Panc1 (cell line): ENCODE measurements at regions not wholly inside any gene's neighbourhood (a gene's known extent, or its start where the extent isn't known, plus 50 kb on each side); places are given as distances from the start of the nearest gene placed in this dataset.

ENCODE experiments used
- CTCF ChIP-seq: fragments of 450-650 bp; IDR thresholded peaks from 2 replicates; pipeline ENCODE4 v1.5.1; 2017; ENCODE audit warnings: mild to moderate bottlenecking
- POLR2AphosphoS5 ChIP-seq: IDR thresholded peaks from 2 replicates; pipeline ENCODE4 v1.6.1; 2012; ENCODE audit warnings: mild to moderate bottlenecking, low read depth, low read length, moderate library complexity
- REST ChIP-seq, 2 experiments: IDR thresholded peaks; 2 replicates each; pipeline ENCODE4 v1.6.1; 2011 to 2012; ENCODE audit warnings: low read depth in 2 of 2, control low read depth in 1 of 2, low read length in 1 of 2, mild to moderate bottlenecking in 1 of 2, moderate library complexity in 1 of 2; ENCODE audit not compliant: insufficient read depth in 1 of 2
- SIN3A ChIP-seq: IDR thresholded peaks from 2 replicates; pipeline ENCODE4 v1.6.1; 2012; ENCODE audit warnings: low read depth, mild to moderate bottlenecking, low read length, moderate library complexity, borderline replicate concordance; ENCODE audit not compliant: insufficient read depth

GRCh38 chr5:56503929-56504328 lies 270.8 kb upstream of the ANKRD55 start:
- no peak for TF ChIP-seq CTCF
- no peak for TF ChIP-seq REST (IDR thresholded peaks at IDR 0.05; ENCODE audit: insufficient read depth in 1 of 2, low read depth in 2 of 2, low read length in 1 of 2)
- no peak for TF ChIP-seq POLR2AphosphoS5
- no peak for TF ChIP-seq SIN3A
